HEK293 (cell line): ENCODE measurements at regions not wholly inside any gene's neighbourhood (a gene's known extent, or its start where the extent isn't known, plus 50 kb on each side); places are given as distances from the start of the nearest gene placed in this dataset.

Experiments
- YY1 ChIP-seq: fragments of 450-650 bp; formaldehyde crosslinking; IDR thresholded peaks from 2 replicates; pipeline ENCODE4 v1.5.1; 2018; ENCODE audit warnings: missing biosample characterization, missing genetic modification characterization
- ZFP3 ChIP-seq: fragments of 450-650 bp; formaldehyde crosslinking; IDR thresholded peaks from 2 replicates; pipeline ENCODE4 v1.5.1; 2016; ENCODE audit warnings: low read depth, missing biosample characterization, missing genetic modification characterization
- TF ChIP-seq, protein P1 (sequence below): fragments of 450-650 bp; formaldehyde crosslinking; IDR thresholded peaks from 2 replicates; pipeline ENCODE4 v1.5.1; 2016; ENCODE audit warnings: missing biosample characterization, missing genetic modification characterization
- TF ChIP-seq, protein P2 (sequence below): fragments of 450-650 bp; formaldehyde crosslinking; IDR thresholded peaks from 2 replicates; pipeline ENCODE4 v1.5.1; 2017; ENCODE audit warnings: missing biosample characterization, missing genetic modification characterization
- TF ChIP-seq, protein P3 (sequence below): sonication (generic); formaldehyde crosslinking; IDR thresholded peaks from 2 replicates; pipeline ENCODE4 v1.8.1; 2022; ENCODE audit warnings: mild to moderate bottlenecking, moderate library complexity, missing genetic modification reagents

DNA sequence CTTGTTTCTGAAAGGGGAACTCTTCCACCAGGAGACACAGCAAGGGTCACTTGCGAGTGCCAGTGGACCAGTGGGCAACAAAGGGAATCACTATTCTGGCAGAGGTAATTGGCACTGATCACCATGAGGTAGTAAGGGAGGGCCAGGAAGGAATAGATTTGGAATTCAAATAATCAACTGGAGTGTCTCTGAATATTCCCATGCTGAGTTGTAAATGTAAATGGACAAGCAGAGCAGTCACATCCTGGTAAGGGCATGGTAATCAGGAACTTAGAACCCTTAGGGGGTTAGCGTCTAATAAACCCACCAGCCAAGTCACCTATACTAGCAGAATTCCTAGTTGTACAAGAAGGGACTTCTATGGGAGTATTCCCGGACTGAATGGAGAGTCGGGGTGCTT is 178.5 kb upstream of the UGT8 start:
- TF ChIP-seq, protein P1, sequence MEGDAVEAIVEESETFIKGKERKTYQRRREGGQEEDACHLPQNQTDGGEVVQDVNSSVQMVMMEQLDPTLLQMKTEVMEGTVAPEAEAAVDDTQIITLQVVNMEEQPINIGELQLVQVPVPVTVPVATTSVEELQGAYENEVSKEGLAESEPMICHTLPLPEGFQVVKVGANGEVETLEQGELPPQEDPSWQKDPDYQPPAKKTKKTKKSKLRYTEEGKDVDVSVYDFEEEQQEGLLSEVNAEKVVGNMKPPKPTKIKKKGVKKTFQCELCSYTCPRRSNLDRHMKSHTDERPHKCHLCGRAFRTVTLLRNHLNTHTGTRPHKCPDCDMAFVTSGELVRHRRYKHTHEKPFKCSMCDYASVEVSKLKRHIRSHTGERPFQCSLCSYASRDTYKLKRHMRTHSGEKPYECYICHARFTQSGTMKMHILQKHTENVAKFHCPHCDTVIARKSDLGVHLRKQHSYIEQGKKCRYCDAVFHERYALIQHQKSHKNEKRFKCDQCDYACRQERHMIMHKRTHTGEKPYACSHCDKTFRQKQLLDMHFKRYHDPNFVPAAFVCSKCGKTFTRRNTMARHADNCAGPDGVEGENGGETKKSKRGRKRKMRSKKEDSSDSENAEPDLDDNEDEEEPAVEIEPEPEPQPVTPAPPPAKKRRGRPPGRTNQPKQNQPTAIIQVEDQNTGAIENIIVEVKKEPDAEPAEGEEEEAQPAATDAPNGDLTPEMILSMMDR = no peak
- TF ChIP-seq YY1 (no peak), ZFP3 (tag by site-specific recombination) (no peak)
- TF ChIP-seq, protein P2, sequence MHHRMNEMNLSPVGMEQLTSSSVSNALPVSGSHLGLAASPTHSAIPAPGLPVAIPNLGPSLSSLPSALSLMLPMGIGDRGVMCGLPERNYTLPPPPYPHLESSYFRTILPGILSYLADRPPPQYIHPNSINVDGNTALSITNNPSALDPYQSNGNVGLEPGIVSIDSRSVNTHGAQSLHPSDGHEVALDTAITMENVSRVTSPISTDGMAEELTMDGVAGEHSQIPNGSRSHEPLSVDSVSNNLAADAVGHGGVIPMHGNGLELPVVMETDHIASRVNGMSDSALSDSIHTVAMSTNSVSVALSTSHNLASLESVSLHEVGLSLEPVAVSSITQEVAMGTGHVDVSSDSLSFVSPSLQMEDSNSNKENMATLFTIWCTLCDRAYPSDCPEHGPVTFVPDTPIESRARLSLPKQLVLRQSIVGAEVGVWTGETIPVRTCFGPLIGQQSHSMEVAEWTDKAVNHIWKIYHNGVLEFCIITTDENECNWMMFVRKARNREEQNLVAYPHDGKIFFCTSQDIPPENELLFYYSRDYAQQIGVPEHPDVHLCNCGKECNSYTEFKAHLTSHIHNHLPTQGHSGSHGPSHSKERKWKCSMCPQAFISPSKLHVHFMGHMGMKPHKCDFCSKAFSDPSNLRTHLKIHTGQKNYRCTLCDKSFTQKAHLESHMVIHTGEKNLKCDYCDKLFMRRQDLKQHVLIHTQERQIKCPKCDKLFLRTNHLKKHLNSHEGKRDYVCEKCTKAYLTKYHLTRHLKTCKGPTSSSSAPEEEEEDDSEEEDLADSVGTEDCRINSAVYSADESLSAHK (tag by site-specific recombination) = no peak
- TF ChIP-seq, protein P3, sequence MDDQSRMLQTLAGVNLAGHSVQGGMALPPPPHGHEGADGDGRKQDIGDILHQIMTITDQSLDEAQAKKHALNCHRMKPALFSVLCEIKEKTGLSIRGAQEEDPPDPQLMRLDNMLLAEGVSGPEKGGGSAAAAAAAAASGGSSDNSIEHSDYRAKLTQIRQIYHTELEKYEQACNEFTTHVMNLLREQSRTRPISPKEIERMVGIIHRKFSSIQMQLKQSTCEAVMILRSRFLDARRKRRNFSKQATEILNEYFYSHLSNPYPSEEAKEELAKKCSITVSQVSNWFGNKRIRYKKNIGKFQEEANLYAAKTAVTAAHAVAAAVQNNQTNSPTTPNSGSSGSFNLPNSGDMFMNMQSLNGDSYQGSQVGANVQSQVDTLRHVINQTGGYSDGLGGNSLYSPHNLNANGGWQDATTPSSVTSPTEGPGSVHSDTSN (CRISPR knock-in tag) = no peak
